Epithelial cell of proximal tubule (primary cell): ENCODE measurements at regions not wholly inside any gene's neighbourhood (a gene's known extent, or its start where the extent isn't known, plus 50 kb on each side); places are given as distances from the start of the nearest gene placed in this dataset.

Experiments used
- DNase-seq: peaks from one replicate; pipeline ENCODE4 v3.0.0-alpha.2; 2011; ENCODE audit warnings: low read depth
- H3K4me3 ChIP-seq: 2 replicates; pipeline ENCODE4 v1.5.1; 2011; ENCODE audit warnings: low read depth, mild to moderate bottlenecking, low read length
- CTCF ChIP-seq: conservative IDR thresholded peaks from 2 replicates; pipeline ENCODE4 v1.5.1; 2012; ENCODE audit warnings: low read depth, mild to moderate bottlenecking, low read length

GRCh38 chr6:79801362-79801761, 146.0 kb downstream of the ELOVL4 start:
- H3K4me3 ChIP-seq = no peak overlapping the region
- no peak for TF ChIP-seq CTCF
- DNase-seq = no peak

- no peak for DNase-seq
- TF ChIP-seq CTCF = no peak
- H3K4me3 ChIP-seq = no peak overlapping the region
Observed at GRCh38 chr6:79798841-79799240, 148.5 kb downstream of the ELOVL4 start.

- TF ChIP-seq CTCF = no peak
- no peak for DNase-seq
- no peak overlapping the region for H3K4me3 ChIP-seq
Observed at GRCh38 chr6:79797912-79798311, 149.4 kb downstream of the ELOVL4 start.

GRCh38 chr6:79797163-79797764, 150.1 kb downstream of the ELOVL4 start:
- H3K4me3 ChIP-seq = no peak overlapping the region
- no peak for TF ChIP-seq CTCF
- no peak for DNase-seq

- TF ChIP-seq CTCF = no peak
- no peak for DNase-seq
- no peak overlapping the region for H3K4me3 ChIP-seq
Observed at GRCh38 chr6:79796197-79796596, 151.2 kb downstream of the ELOVL4 start.

GRCh38 chr6:79789896-79790295, 157.5 kb downstream of the ELOVL4 start:
- no peak for DNase-seq
- no peak overlapping the region for H3K4me3 ChIP-seq
- no peak for TF ChIP-seq CTCF

GRCh38 chr6:79788756-79789155, 157.6 kb downstream of the SH3BGRL2 start:
- H3K4me3 ChIP-seq = no peak overlapping the region
- no peak for TF ChIP-seq CTCF
- no peak for DNase-seq
